Ascending aorta (tissue), 2 donors: ENCODE measurements at regions not wholly inside any gene's neighbourhood (a gene's known extent, or its start where the extent isn't known, plus 50 kb on each side); places are given as distances from the start of the nearest gene placed in this dataset.

Experiments used
- DNase-seq, 2 donors: peaks; one replicate each; pipeline ENCODE4 v3.0.0-alpha.2; 2019; ENCODE audit warnings: low spot score in 2 of 2
- H3K27ac ChIP-seq, 2 donors: fragments of 200-600 bp; sonication (generic); one replicate each; pipeline ENCODE4 v1.5.1; 2016 to 2017; ENCODE audit warnings: mild to moderate bottlenecking in 1 of 2
- H3K27me3 ChIP-seq: fragments of 200-600 bp; sonication (generic); one replicate; pipeline ENCODE4 v1.5.1; 2017
- H3K36me3 ChIP-seq, 2 donors: fragments of 200-600 bp; sonication (generic); one replicate each; pipeline ENCODE4 v1.5.1; 2016
- H3K4me1 ChIP-seq, 2 donors: fragments of 200-600 bp; sonication (generic); one replicate each; pipeline ENCODE4 v1.5.1; 2016 to 2017; ENCODE audit warnings: mild to moderate bottlenecking in 1 of 2
- H3K4me3 ChIP-seq, 2 donors: fragments of 200-600 bp; sonication (generic); one replicate each; pipeline ENCODE4 v1.5.1; 2016 to 2017; ENCODE audit warnings: mild to moderate bottlenecking in 1 of 2
- H3K9me3 ChIP-seq, 2 donors: fragments of 200-600 bp; sonication (generic); one replicate each; pipeline ENCODE4 v1.5.1; 2016
- intact Hi-C: fragments of 100-400 bp; cut with DNase I; formaldehyde crosslinking; loops from one replicate; pipeline ENCODE4 v1.15.1; 2023
- TF ChIP-seq, protein P1 (sequence below), 3 experiments: fragments of 200-600 bp in 2 of 3; fragments of 450-650 bp in 1 of 3; sonication (generic) in 2 of 3; IDR thresholded peaks; one replicate each; pipeline ENCODE4 v1.5.1; 2016 to 2019; ENCODE audit warnings: antibody characterized with exemption in 3 of 3, mild to moderate bottlenecking in 1 of 3, moderate library complexity in 1 of 3

GRCh38 chr2:217270485-217271121 is 410.7 kb upstream of the TNP1 start:
- H3K36me3 ChIP-seq, result no peaks in the 10 kb centered on the region
- TF ChIP-seq, protein P1, sequence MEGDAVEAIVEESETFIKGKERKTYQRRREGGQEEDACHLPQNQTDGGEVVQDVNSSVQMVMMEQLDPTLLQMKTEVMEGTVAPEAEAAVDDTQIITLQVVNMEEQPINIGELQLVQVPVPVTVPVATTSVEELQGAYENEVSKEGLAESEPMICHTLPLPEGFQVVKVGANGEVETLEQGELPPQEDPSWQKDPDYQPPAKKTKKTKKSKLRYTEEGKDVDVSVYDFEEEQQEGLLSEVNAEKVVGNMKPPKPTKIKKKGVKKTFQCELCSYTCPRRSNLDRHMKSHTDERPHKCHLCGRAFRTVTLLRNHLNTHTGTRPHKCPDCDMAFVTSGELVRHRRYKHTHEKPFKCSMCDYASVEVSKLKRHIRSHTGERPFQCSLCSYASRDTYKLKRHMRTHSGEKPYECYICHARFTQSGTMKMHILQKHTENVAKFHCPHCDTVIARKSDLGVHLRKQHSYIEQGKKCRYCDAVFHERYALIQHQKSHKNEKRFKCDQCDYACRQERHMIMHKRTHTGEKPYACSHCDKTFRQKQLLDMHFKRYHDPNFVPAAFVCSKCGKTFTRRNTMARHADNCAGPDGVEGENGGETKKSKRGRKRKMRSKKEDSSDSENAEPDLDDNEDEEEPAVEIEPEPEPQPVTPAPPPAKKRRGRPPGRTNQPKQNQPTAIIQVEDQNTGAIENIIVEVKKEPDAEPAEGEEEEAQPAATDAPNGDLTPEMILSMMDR (IDR thresholded peaks at IDR 0.05), result no peak
- no peaks in the 10 kb centered on the region for H3K27me3 ChIP-seq
- DNase-seq, result no peak
- peaks cover 0 to 9% of the 10 kb centered on the region in 2 donors for H3K4me1 ChIP-seq
- intact Hi-C loops, result no loop called here
- no peak overlapping the region for H3K4me3 ChIP-seq
- no peak overlapping the region for H3K27ac ChIP-seq
- no peaks in the 10 kb centered on the region for H3K9me3 ChIP-seq

DNA sequence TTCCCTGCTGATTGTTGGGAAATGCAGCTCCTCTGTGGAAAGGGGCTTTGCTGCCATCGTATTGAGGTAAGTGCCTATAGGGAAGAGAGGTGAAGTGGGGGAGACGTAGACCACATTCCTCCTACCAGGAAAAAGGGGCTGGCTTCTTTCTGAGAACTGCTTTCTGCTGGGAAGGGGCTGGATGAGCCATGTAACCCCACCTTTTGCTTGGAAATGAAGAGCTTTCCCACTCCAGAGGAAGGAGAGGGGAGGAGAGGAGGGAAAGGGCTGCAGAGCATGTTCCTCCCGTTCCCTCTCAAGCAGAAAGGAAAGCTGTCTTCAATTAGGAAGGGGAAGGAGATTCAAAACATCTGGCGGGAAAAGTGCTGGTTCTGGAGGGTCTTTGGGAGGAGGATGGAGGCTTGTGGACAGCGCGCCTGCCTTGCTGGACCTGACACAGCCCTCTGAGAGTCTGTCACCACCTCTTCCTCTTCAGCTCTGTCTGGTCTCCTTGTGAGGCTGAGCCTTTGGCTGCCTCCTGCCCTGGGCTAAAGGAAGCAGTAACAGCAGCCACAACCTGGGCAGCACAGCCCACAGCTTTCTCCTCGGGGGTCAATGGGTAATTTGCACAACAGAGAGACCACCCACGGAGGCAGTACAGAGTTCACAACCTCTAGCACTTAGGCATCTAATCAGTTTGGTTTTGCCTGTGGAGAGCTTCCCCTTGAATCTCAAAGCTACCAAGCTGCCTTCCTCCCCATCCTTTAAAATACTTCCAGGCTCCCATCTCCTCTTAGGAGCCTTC is 410.0 kb upstream of the TNP1 start:
- intact Hi-C loops, result no loop called here

GRCh38 chr2:217268978-217269377 is 409.1 kb upstream of the TNP1 start:
- no peak for DNase-seq
- H3K27ac ChIP-seq, result no peak overlapping the region
- H3K36me3 ChIP-seq, result no peaks in the 10 kb centered on the region
- no peaks in the 10 kb centered on the region for H3K9me3 ChIP-seq
- TF ChIP-seq, protein P1 (IDR thresholded peaks at IDR 0.05), result no peak
- no peaks in the 10 kb centered on the region for H3K27me3 ChIP-seq
- intact Hi-C loops, result no loop called here
- H3K4me3 ChIP-seq, result no peak overlapping the region
- H3K4me1 ChIP-seq, result peaks cover 0 to 8% of the 10 kb centered on the region in 2 donors

More for the DNA sequence above, 410.0 kb upstream of the TNP1 start:
- Histone ChIP-seq H3K4me1 (peaks cover 0 to 9% of the 10 kb centered on the region in 2 donors), H3K27ac (no peak overlapping the region), H3K36me3 (no peaks in the 10 kb centered on the region), H3K9me3 (no peaks in the 10 kb centered on the region), H3K27me3 (no peaks in the 10 kb centered on the region), H3K4me3 (no peak overlapping the region)
- DNase-seq, result no peak
- TF ChIP-seq, protein P1 (IDR thresholded peaks at IDR 0.05), result no peak

GRCh38 chr2:217267758-217268157 is 407.9 kb upstream of the TNP1 start:
- H3K36me3 ChIP-seq, result no peaks in the 10 kb centered on the region
- no peak overlapping the region for H3K27ac ChIP-seq
- H3K4me1 ChIP-seq, result peaks cover 0 to 4% of the 10 kb centered on the region in 2 donors
- TF ChIP-seq, protein P1 (IDR thresholded peaks at IDR 0.05), result no peak
- no peak for DNase-seq
- H3K4me3 ChIP-seq, result no peak overlapping the region
- intact Hi-C loops, result no loop called here
- no peaks in the 10 kb centered on the region for H3K27me3 ChIP-seq
- no peaks in the 10 kb centered on the region for H3K9me3 ChIP-seq

- no peak for DNase-seq
- Histone ChIP-seq H3K27ac (no peak overlapping the region), H3K36me3 (no peaks in the 10 kb centered on the region), H3K4me1 (no peaks in the 10 kb centered on the region), H3K27me3 (no peaks in the 10 kb centered on the region), H3K4me3 (no peak overlapping the region), H3K9me3 (no peaks in the 10 kb centered on the region)
- intact Hi-C loops, result no loop called here
- TF ChIP-seq, protein P1 (IDR thresholded peaks at IDR 0.05), result no peak
These were observed 403.9 kb upstream of the TNP1 start for GRCh38 chr2:217263756-217264155.
